NAMALWA (cell line): ENCODE measurements at regions not wholly inside any gene's neighbourhood (a gene's known extent, or its start where the extent isn't known, plus 50 kb on each side); places are given as distances from the start of the nearest gene placed in this dataset.

Experiments
- DNase-seq: peaks from one replicate; pipeline ENCODE4 v3.0.0-alpha.2; 2015; ENCODE audit warnings: low spot score

DNA sequence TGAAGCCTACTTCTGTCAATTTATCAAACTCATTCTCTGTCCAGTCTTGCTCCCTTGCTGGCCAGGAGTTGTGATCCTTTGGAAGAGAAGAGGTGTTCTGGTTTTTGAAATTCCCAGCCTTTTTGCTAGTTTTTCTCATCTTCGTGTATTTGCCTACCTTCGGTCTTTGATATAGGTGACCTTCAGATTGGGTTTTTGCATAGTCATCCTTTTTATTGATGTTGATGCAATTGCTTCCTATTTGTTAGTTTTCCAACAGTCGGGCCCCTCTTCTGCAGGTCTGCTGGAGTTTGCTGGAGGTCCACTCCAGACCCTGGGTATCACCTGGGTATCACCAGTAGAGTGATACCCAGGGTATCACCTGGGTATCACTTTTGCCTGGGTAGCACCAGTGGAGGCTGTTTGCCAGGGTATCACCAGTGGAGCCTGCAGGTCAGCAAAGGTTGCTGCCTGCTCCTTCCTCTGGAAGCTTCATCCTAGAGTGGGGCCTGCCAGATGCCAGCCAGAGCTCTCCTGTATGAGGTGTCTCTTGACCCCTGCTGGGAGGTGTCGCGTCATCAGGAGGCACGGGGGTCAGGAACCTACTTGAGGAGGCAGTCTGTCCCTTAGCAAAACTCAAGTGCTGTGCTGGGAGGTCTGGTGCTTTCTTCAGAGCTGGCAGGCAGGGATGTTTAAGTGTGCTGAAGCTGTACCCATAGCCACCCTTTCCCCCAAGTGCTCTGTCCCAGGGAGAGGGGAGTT, 684.2 kb downstream of the PCDH18 start:
- no peak for DNase-seq

GRCh38 chr4:136841526-136841925, 690.8 kb downstream of the PCDH18 start:
- no peak for DNase-seq

- DNase-seq, result no peak
Observed at GRCh38 chr4:136838607-136839006, 693.7 kb downstream of the PCDH18 start.

DNA sequence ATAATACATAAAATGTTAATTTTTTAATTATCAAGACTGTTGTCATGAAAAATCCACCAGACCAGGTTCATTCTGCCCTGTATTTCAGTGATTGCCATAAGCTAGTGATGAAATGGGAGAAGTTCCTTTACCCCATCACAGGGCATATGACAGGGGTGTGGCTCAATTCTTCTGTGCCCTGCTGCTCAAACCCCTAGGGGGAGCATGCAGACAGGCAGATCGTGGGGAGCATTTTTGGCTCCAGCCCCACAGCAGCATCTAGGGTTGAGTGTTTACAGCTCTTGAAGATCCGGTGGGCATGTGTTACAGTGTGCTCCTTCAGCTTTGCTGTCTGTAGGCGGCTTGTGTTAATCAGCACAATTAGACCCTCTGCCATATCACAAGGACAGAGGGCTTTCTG, 700.7 kb downstream of the PCDH18 start:
- peak; percentile 36 for DNase-seq

DNA sequence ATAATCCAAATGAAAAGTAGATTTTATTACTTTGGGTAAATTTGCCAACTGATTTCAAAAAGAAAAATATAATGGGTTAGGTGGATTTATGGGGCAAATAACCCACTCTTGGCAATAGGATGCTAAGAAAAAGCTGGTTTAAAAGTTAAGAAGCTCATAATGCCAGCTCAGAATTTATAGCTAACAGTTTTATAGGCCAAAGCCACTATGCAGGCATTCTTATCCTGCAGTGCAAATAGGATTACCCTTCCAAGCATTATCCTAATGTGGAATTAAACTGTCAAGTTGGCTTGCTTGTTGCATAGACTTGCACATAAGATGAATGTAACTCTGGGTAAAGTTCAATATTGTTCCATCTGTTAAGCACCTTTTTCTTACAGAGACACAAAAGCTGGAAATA, 703.0 kb downstream of the PCDH18 start:
- no peak for DNase-seq

GRCh38 chr4:136823020-136823419, 709.3 kb downstream of the PCDH18 start:
- DNase-seq, result no peak

- no peak for DNase-seq
Observed at GRCh38 chr4:136818811-136819330, 713.4 kb downstream of the PCDH18 start.

DNA sequence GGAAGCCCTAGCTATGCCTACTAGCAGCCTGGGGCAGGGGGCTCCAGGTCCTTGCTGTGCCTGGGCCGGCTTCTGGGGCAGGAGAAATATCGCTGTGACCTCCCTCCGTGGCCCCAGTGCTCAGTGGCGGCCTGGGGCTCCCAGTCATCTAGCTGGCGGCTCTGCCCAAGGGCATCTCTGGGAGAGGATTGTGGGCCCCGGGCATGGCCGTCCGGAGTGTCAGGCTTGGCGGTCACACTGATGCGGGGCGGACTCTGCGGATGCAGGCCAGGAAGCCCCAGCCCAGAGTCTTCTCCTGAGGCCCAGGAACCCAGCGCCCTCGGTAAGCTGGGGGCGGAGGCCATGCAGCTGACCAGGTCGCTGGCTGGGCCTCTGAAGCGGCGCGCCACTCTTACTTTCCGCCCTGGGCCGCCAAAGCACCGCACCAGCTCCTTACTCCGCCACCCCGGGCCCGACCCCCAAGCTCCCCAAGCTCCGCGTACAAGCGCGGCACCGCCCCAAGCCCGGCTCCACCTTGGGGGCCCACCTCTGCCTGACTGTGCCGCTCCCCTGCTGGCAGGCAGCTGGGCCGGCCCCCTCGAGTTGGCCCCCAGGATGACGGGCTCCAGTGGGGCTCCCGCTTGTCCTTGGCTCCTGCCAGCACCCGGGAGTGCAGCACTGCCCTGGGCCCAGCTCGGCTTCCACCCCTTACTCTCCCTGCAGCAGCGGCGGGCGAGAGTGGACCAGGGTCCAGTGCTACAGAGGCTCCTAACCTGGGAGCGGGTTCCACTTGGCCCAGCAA, 720.0 kb downstream of the PCDH18 start:
- no peak for DNase-seq

DNA sequence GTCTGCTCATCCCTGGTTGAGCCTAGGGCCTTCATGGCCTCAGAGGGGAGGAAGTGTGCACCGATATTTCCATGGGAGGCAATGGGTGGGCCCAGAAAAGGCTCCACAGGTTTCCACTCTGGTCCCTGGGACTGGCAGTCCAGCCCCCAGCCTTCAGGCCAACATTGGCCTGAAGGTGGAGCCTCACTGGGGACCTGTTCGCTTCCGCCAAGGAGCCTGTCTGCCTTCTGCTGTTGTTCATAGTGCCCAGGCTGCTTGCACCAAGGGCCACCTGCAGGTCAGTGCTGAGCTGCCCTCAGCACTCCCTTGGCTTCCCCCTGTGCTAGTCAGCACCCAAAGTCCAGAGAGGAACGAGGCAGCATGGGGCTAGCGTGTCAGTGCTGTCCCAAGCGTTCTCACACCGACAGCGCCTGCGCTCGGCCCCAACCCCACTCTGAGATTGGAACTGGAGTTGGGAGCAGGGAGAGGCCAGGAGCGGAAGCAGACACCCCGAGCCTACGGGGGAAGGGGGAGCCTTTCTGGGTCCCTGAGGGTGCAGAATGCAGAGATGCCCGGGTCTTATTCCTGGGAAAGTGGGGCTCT, 720.7 kb downstream of the PCDH18 start:
- DNase-seq, result no peak

- no peak for DNase-seq
Observed at GRCh38 chr4:136810626-136811025, 721.7 kb downstream of the PCDH18 start.

- DNase-seq, result no peak
Observed at GRCh38 chr4:136806844-136807243, 725.5 kb downstream of the PCDH18 start.

DNA sequence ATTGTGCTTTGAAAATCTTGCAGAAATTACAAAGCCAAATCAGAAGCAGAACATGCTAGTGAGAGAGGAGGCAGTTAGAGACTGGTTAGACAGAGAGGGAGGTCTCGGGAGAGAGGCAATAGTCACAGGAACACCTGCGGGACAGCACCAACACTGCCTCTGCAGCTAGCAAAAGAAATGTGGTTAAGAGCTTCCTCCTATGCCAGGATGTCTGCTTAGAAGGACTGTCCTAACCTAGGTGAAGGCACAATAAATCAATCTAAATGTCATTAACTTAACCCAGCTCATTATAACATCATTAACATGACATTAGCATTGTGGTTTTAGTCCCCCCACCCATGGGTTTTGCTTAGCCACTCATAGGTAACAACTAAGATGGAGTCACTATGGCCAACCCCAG, 726.7 kb downstream of the PCDH18 start:
- DNase-seq, result no peak

DNA sequence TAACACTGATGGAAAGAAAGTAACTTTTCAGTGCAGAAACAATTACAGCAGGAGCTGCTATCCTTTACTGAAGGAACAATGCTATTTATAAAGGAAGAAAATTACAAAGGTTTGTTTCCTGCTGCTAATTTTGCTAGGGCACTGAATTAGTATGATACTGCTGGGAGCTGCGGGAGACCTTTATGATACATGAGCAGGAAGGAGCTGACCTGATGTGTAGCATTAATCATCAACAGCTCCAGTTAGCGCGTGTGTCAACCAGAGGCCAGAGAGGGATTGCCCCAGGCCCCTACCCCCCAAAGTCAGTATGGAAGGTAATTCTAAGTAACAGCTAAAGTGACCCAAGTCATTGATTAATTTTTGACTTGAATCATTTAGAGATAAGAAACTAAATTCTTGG, 728.9 kb downstream of the PCDH18 start:
- DNase-seq, result no peak

DNA sequence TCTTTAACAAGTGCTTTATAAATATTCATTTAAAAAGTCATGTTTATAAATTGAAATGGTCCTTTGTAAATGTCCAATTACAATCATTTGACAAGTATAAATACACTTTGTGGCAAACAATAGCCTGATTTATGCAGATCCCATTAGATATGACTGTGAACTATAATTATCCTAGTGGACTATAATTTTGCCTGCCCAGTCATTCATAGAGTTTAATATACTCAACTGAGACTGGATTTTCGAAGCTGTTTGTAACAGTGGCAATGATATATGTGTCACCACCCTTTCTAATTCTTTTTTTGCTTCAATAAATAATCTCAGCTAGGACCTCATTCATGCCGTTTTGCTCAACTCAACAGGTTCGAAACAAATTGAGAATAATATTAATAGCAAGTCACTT, 732.0 kb downstream of the PCDH18 start:
- no peak for DNase-seq

GRCh38 chr4:136796953-136797352, 735.3 kb downstream of the PCDH18 start:
- no peak for DNase-seq

DNA sequence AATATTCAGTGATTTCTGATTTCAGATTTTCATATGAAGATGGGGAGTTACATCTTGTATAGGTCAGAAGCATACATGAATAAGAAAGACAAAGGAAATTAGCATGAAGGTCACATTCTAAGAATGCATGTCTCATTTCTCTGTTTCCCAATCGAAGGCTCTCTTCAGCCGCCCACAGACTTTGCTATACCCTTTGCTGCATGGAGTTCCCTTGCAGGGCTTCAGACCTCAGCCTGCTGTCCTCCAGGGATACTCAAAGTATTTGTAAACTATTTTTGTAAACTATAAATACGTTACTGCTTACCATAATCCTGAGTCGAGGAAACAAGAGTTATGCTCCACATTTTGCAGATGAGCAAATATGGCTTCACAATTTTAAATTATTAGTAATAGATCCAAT, 738.4 kb downstream of the PCDH18 start:
- DNase-seq, result no peak

DNA sequence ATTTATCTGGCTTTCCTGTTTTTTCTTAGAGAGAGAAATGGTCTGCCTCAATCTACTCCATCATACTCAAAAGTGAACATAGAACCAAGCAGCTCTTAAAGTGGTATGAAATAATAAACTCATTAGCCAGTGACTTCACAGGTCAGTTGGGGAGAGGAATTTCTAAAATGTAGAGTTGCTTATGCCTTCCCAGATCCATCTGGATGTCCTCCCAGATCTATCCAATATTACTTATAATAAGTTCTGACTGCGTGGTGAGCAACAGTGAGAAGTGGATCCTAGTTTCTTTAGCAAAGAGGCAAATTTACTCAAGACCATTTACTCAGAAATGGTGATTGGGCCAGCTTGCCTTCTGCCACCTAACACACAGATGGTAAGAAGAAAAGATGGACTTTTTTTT, 748.0 kb downstream of the PCDH18 start:
- no peak for DNase-seq

- no peak for DNase-seq
Observed at GRCh38 chr4:136769717-136770116, 762.6 kb downstream of the PCDH18 start.

- DNase-seq, result no peak
Observed at GRCh38 chr4:136768925-136769275, 763.4 kb downstream of the PCDH18 start.

DNA sequence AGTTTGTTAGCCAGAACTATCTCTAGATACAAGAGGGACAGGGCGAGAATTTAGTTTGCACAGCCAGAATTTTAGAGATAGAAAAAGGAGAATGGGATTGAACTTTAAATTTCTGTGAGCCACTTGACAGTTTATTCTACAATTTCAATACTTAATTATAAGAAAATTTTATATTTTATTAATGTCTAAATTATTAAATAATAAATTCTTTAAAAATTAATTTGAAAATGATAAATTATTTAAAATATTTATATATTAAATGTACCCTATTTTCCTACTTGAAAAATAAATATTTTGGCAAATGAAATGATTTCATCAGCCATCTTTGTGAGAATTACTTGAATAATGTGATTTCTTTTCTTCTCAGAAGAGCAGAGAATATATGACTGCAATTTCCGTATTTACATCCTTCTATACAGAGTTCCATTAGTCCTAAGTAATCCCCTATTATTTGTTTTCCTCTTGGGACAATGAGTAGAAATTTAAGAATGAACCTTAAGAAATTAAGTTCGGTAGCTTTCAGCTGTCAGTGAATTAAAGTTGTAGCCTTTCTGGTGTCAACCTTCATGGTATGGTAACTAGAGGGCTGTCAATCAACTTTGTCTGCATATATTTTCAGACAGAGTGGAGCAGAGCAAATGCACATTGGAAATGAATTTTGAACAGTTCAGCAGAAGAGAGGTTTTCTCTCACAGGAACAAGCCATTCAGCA, 763.9 kb downstream of the PCDH18 start:
- no peak for DNase-seq

GRCh38 chr4:136763919-136764318, 768.4 kb downstream of the PCDH18 start:
- no peak for DNase-seq

DNA sequence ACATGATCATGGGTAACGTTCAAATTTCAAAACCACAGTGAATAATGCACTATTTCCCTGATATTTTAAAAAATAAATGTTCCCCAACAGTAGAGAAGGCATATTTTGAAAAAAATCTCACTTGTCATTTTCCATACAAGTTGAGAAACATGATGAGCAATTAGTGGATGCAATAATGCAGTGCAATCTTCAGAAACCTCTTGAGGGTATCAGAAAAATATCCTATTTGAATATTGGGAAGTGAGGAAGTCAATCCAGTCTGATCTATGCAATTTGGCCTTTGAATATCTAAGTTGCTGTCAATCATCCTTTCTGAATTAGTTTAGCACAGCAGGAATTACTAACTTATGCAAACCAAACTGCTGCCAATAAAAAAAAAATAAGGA, 776.8 kb downstream of the PCDH18 start:
- no peak for DNase-seq
